HUES64 (cell line): ENCODE measurements at regions not wholly inside any gene's neighbourhood (a gene's known extent, or its start where the extent isn't known, plus 50 kb on each side); places are given as distances from the start of the nearest gene placed in this dataset.

Experiments used
- H3K27ac ChIP-seq: 2 replicates; pipeline ENCODE4 v1.7.0; 2013; ENCODE audit warnings: low read depth, low read length, inconsistent platforms
- H3K27me3 ChIP-seq: 2 replicates; pipeline ENCODE4 v1.6.1; 2013; ENCODE audit warnings: mild to moderate bottlenecking, low read length; ENCODE audit not compliant: insufficient read depth
- H3K36me3 ChIP-seq: 2 replicates; pipeline ENCODE4 v1.6.1; 2013; ENCODE audit warnings: mild to moderate bottlenecking, low read length; ENCODE audit not compliant: insufficient read depth
- H3K4me1 ChIP-seq: 2 replicates; pipeline ENCODE4 v1.6.1; 2013; ENCODE audit warnings: mild to moderate bottlenecking, low read length, moderate library complexity; ENCODE audit not compliant: insufficient read depth
- H3K4me3 ChIP-seq: 2 replicates; pipeline ENCODE4 v1.5.1; 2013; ENCODE audit warnings: mild to moderate bottlenecking, low read length, moderate library complexity
- H3K9ac ChIP-seq: 2 replicates; pipeline ENCODE4 v1.6.1; 2013; ENCODE audit warnings: mild to moderate bottlenecking, low read depth, low read length
- H3K9me3 ChIP-seq: 2 replicates; pipeline ENCODE4 v1.6.1; 2013; ENCODE audit warnings: low read depth, low read length; ENCODE audit not compliant: insufficient read depth
- WGBS: fragments of 150-250, 120-280 bp; methylation state at CpG from one replicate; pipeline ENCODE4 v1.1.7; 2013; ENCODE audit warnings: missing lambda C conversion rate; 5-methylcytosine and 5-hydroxymethylcytosine counted together

DNA sequence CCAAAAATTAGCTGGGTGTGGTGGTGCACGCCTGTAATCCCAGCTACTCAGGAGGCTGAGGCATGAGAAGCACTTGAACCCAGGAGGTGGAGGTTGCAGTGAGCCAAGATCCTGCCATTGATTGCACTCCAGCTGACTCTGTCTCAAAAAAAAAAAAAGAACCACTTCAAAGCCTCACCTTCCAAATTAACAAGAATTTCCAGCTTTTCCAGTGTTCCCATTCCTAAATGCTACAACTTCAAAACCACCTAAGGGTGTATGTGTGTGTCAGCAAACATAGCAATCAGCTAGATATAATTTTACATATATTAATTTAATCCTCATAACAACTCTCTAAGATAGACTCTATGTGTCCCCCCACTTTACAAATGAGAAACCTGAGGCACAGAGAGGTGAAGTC lies 512.5 kb upstream of the PROK2 start:
- H3K9me3 ChIP-seq = no peaks in the 10 kb centered on the region
- H3K27ac ChIP-seq = no peak overlapping the region
- H3K4me1 ChIP-seq = peaks cover 7% of the 10 kb centered on the region; the same call in 1 of the 2 replicates
- no peaks in the 10 kb centered on the region for H3K36me3 ChIP-seq
- no peak overlapping the region for H3K4me3 ChIP-seq
- H3K27me3 ChIP-seq = no peaks in the 10 kb centered on the region
- WGBS = 100% methylated on average over 1 of the region's 1 CpG
- H3K9ac ChIP-seq = no peak overlapping the region

DNA sequence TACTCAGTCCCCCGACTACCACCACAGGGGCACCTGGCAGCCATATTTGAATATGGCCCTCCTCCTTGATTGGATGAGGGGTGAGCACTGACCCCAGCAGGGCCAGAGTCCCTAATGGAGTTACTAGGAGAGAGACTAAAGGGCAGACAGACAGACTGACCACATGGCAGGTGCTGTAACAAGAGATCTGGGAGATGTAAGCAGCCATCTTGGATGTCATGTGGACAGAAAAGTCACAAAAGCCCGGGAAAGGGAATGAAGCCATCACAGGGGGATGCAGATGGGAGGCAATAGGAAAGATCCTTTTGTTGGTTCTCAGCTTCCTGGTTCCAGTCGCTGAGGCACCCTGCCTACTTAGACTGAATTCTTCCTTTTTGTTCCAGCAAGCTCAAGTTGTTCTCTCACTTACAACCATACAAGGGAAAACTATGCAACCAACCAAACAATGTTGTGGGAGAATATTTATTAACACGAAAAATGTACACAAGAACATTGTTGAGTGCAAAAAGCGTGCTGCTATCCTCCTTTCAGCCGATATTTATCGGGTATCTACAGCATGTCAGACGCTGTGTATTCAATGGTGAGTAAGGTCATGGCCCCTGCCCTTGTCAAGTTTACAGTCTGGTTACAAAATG lies 511.6 kb upstream of the PROK2 start:
- H3K9ac ChIP-seq = no peak overlapping the region
- no peaks in the 10 kb centered on the region for H3K36me3 ChIP-seq
- H3K9me3 ChIP-seq = no peaks in the 10 kb centered on the region
- no peaks in the 10 kb centered on the region for H3K27me3 ChIP-seq
- 90% methylated on average over 8 of the region's 8 CpGs for WGBS
- peaks cover 7% of the 10 kb centered on the region; the same call in 1 of the 2 replicates for H3K4me1 ChIP-seq
- no peak overlapping the region for H3K4me3 ChIP-seq
- H3K27ac ChIP-seq = no peak overlapping the region

DNA sequence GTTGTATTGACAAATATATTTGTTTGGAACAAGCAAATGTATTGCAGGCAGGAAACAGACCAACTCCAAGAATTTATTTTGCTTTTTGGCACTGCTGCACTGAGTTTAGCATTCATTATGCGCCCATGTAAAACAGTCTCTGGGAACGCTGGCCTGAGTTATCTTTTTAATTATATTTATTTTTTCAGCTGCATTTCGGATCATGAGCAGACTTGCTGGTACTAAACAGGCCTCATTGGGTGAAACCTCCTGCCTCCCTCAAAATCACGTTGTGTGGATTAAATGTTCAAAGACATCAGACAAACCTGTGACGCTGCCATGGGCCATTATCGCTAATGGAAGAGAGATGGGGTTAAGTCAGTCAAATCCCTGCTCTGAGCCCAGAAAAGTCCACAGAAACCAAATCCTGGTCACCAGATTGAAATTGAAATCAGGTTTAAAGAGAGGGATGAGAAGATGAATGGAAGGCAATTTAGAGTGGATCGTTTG lies 511.1 kb upstream of the PROK2 start:
- no peaks in the 10 kb centered on the region for H3K36me3 ChIP-seq
- no peaks in the 10 kb centered on the region for H3K9me3 ChIP-seq
- H3K4me3 ChIP-seq = no peak overlapping the region
- H3K4me1 ChIP-seq = peaks cover 7% of the 10 kb centered on the region; the same call in 1 of the 2 replicates
- no peak overlapping the region for H3K9ac ChIP-seq
- H3K27me3 ChIP-seq = no peaks in the 10 kb centered on the region
- H3K27ac ChIP-seq = no peak overlapping the region
- WGBS = 97% methylated on average over 7 of the region's 7 CpGs

DNA sequence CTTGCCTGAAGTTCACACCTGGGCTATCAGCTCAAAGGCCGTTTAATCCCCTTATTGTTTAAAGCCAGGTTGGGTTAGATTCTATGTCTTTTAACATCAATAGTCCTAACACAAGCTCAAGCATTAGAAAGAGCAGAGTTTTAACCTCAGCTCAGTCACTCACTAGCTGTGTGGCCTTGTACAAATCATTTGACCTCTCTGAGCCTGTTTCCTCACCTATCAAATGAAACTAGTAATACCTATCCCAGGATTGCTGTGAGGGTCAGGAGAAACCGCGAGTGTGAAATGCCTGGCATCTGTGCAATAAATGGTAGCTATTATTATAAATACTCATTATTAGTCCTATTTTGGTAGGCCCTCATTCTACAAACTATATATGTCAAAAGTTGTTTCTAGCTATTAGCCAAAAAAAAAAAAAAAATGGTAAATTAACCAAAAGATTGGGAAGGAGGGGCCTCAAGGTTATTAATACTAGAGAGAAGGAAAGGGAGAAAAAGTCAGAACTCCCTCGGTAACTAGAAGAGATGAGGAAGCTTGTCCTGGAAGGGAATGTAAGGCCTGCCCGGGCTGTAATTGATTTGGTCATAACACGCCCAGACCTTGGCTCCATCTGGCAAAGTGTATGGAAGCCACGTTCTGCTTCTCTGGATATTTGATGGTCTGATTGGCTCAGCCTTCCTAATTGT lies 510.5 kb upstream of the PROK2 start:
- H3K9ac ChIP-seq = no peak overlapping the region
- 90% methylated on average over 5 of the region's 7 CpGs for WGBS
- no peak overlapping the region for H3K27ac ChIP-seq
- no peaks in the 10 kb centered on the region for H3K9me3 ChIP-seq
- H3K4me1 ChIP-seq = peaks cover 7% of the 10 kb centered on the region; the same call in 1 of the 2 replicates
- H3K4me3 ChIP-seq = no peak overlapping the region
- no peaks in the 10 kb centered on the region for H3K36me3 ChIP-seq
- no peaks in the 10 kb centered on the region for H3K27me3 ChIP-seq

DNA sequence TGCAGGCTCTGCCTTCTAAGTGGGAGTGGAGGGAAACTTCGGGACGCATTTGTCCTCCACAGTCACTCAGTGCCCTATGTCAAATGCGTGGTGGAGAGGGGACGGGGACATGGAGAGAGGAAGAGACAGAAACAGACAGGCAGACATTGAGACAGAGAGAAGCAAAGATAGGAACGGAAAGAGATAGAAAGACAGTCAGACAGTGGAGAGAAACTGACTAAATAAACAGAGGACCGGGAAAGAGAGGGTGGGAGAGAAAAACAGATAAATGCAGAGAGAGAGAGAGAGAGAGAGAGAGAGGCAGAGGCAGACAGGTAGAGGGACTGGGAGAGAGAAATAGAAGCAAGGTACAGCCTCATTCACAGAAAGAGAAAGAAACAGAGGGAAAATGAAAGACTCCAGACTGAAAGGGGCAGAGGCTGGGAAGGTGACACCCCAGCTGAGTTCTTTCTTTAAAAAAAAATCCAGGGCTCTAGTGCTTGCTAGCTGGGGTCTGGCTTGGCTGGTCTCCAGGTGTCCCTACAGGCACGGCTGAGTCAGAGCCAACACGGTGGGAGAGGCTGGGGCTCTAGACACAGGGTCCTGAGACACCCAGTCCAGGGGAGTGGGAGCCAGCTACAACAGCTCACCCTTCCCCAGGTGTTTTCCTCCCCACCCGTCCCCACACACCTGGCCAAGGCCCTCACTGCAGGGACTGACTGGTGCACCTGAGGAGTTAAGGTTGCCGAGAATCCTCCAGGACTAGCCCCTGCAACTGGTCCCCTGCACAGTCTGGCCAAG lies 506.1 kb upstream of the PROK2 start:
- 83% methylated on average over 10 of the region's 10 CpGs for WGBS
- Histone ChIP-seq H3K9ac (no peak overlapping the region), H3K27me3 (no peaks in the 10 kb centered on the region), H3K27ac (no peak overlapping the region), H3K4me1 (no peaks in the 10 kb centered on the region; the same call in 1 of the 2 replicates), H3K9me3 (no peaks in the 10 kb centered on the region), H3K4me3 (no peak overlapping the region), H3K36me3 (no peaks in the 10 kb centered on the region)

DNA sequence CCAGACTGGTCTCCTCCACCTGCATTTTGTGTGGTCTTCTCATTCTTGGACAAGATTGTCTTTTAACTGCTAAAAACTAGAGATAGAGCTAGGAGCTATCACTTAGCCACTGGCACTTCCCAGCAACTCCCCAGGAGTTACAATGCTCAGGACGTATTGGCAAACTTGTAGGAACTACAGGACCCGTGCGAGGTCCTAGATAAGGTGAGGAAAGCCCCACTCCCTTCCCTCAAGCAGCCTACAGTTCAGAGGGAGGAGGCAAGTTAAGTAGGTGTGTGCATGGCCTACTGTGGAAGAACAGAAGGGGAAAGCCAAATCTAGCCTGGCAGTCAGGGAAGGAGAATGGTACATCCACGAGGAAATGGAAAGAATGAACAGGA lies 504.7 kb upstream of the PROK2 start:
- no peaks in the 10 kb centered on the region for H3K27me3 ChIP-seq
- H3K4me3 ChIP-seq = no peak overlapping the region
- H3K36me3 ChIP-seq = no peaks in the 10 kb centered on the region
- no peak overlapping the region for H3K9ac ChIP-seq
- WGBS = 88% methylated on average over 4 of the region's 4 CpGs
- H3K9me3 ChIP-seq = no peaks in the 10 kb centered on the region
- no peak overlapping the region for H3K27ac ChIP-seq
- H3K4me1 ChIP-seq = no peaks in the 10 kb centered on the region; the same call in 1 of the 2 replicates

DNA sequence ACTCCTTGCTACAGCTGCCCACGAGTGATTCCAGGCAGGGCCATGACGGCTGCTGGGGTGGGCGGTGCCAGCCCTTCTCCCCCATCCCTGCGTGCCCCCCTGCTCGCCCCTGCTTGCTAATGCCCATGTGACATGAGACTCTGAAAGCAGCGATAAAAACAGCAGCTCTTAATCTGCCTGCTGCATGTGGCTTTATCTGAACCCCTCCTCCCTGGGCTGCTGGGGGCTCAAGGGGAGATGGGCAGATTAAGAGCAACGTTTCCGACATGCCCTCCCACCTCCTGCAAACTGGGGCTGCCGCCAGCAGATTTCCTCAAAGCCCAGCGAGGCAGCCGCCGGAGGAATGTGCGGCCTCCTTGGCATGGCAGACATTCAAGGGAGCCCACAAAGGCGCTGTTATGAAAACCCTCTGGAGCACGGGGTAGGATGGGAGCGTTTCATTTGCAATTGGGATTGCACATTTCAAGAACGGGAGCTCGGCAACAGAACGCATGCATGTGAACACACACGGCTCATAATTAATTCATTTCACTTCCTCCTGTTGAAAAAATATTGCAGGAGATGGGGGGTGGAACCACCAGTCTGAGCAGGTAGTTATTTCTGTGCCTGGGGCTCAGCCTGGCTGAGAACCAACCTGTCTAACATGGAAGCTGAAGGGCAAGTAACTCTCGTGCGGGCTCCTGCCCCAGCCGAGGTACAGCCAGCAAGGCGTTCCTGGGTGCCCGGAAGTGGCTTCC lies 504.2 kb upstream of the PROK2 start:
- no peak overlapping the region for H3K27ac ChIP-seq
- H3K27me3 ChIP-seq = no peaks in the 10 kb centered on the region
- H3K4me3 ChIP-seq = no peak overlapping the region
- H3K9ac ChIP-seq = no peak overlapping the region
- no peaks in the 10 kb centered on the region for H3K9me3 ChIP-seq
- H3K36me3 ChIP-seq = no peaks in the 10 kb centered on the region
- 80% methylated on average over 25 of the region's 25 CpGs for WGBS
- H3K4me1 ChIP-seq = no peaks in the 10 kb centered on the region; the same call in 1 of the 2 replicates

DNA sequence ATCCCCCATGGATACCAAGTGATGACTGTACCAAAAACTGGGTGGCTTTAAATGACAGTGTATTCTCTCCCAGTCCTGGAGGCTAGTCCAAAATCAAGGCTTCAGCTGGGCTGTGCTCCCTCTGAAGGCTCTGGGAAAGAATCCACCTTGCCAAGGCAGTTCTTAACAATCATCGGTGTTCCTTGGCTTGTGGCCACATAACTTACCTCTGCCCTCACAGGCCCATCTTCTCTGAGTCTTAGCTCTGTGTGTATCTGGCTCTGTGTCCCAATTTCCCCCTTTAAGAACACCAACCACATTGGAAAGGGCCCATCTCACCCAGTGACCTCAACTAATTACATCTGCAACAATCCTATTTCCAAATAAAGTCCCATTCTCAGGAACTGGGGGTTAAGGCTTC lies 503.0 kb upstream of the PROK2 start:
- Histone ChIP-seq H3K27me3 (no peaks in the 10 kb centered on the region), H3K9me3 (no peaks in the 10 kb centered on the region), H3K4me1 (no peaks in the 10 kb centered on the region; the same call in 1 of the 2 replicates), H3K4me3 (no peak overlapping the region), H3K27ac (no peak overlapping the region), H3K9ac (no peak overlapping the region), H3K36me3 (no peaks in the 10 kb centered on the region)
- 91% methylated on average over 1 of the region's 1 CpG for WGBS

DNA sequence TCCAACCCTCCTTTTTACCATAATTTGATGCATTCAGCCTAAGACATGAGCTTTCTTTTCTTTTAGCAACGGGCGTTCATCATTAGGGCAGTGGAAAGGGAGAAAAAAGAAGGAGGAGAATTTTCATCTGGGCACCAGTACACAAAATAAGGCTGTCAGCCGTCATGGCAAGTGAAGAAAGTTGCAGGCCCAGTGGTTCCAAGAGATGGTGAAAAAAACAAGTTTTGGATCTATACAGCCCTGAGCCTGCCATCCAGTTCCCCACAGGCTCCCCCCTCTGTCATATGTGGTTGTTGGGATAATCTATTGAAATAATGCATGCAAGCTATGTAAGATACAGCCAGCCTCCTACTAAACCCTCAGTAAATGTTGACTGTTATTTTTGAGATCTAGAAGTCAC lies 500.6 kb upstream of the PROK2 start:
- Histone ChIP-seq H3K9me3 (no peaks in the 10 kb centered on the region), H3K4me3 (no peak overlapping the region), H3K27ac (no peak overlapping the region), H3K9ac (no peak overlapping the region), H3K36me3 (no peaks in the 10 kb centered on the region), H3K27me3 (no peaks in the 10 kb centered on the region), H3K4me1 (no peaks in the 10 kb centered on the region; the same call in 1 of the 2 replicates)
- 91% methylated on average over 3 of the region's 3 CpGs for WGBS

DNA sequence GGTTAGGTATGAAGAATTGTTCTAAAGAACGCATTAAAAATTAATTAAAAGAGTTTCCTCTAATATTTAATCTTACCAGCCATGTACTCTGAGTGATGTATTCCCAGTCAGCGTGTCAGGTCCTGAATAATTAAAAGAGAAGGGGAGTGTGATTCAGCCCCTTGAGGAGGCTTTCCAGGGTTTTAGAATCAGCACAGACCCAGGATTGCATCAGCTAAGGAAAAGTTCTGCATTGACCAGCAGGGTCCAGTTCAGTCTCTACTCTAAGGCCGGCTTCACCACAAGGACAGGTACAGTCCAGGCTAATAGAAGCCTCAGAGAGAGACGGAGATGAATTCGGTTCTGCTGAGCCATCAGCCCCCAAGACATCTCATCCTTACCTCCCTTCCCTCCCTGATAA lies 499.5 kb upstream of the PROK2 start:
- no peaks in the 10 kb centered on the region for H3K9me3 ChIP-seq
- no peak overlapping the region for H3K9ac ChIP-seq
- no peak overlapping the region for H3K27ac ChIP-seq
- no peaks in the 10 kb centered on the region; the same call in 1 of the 2 replicates for H3K4me1 ChIP-seq
- H3K27me3 ChIP-seq = no peaks in the 10 kb centered on the region
- 65% methylated on average over 3 of the region's 5 CpGs for WGBS
- no peak overlapping the region for H3K4me3 ChIP-seq
- H3K36me3 ChIP-seq = no peaks in the 10 kb centered on the region
